Ovary (tissue), 7 donors: ENCODE measurements at regions not wholly inside any gene's neighbourhood (a gene's known extent, or its start where the extent isn't known, plus 50 kb on each side); places are given as distances from the start of the nearest gene placed in this dataset.
A peak's percentile ranks its signal among the peaks of the same experiment; 100 is the strongest.

Source experiments
- DNase-seq, 5 donors: peaks; one replicate each; pipeline ENCODE4 v3.0.0-alpha.2; 2019 to 2020
- H3K27ac ChIP-seq, 2 donors: fragments of 200-600 bp; one replicate each; pipeline versions ENCODE4 v1.5.1 to v1.8.0; 2019 to 2022
- H3K27me3 ChIP-seq: fragments of 200-600 bp; one replicate; pipeline ENCODE4 v1.8.0; 2022
- H3K36me3 ChIP-seq: fragments of 200-600 bp; sonication (generic); one replicate; pipeline ENCODE4 v1.5.1; 2019
- H3K4me1 ChIP-seq: one replicate; pipeline ENCODE4 v1.8.1; 2013; ENCODE audit warnings: mild to moderate bottlenecking, moderate library complexity; ENCODE audit not compliant: insufficient read depth
- H3K4me3 ChIP-seq: fragments of 200-600 bp; sonication (generic); one replicate; pipeline ENCODE4 v1.5.1; 2017
- H3K9me3 ChIP-seq, 2 donors: fragments of 200-600 bp in 1 of 2; sonication (generic) in 1 of 2; one replicate each; pipeline versions ENCODE4 v1.5.1 to v1.8.1; 2013 to 2019; ENCODE audit warnings: mild to moderate bottlenecking in 1 of 2, moderate library complexity in 1 of 2
- CTCF ChIP-seq, 3 donors: fragments of 450-650 bp in 2 of 3; fragments of 200-600 bp in 1 of 3; IDR thresholded peaks; one replicate each; pipeline versions ENCODE4 v1.5.1 to v1.8.0; 2016 to 2022; ENCODE audit warnings: antibody characterized with exemption in 3 of 3, mild to moderate bottlenecking in 1 of 3
- EP300 ChIP-seq: sonication (generic); formaldehyde crosslinking; IDR thresholded peaks from one replicate; pipeline ENCODE4 v1.6.1; 2017; ENCODE audit warnings: antibody characterized with exemption
- POLR2A ChIP-seq: fragments of 450-650 bp; IDR thresholded peaks from one replicate; pipeline ENCODE4 v1.6.1; 2017; ENCODE audit warnings: antibody characterized with exemption, mild to moderate bottlenecking, moderate library complexity
- WGBS, 3 donors: extraction: QIAGEN DNeasy Blood & Tissue Kit in 1 of 3; methylation state at CpG; one replicate each; pipeline versions ENCODE4 v1.1.5 to v1.1.7; 2013 to 2017; 5-methylcytosine and 5-hydroxymethylcytosine counted together
- intact Hi-C, 4 donors: fragments of 100-400 bp; cut with DNase I; formaldehyde crosslinking; loops; one replicate each; pipeline versions ENCODE4 v1.11.0 to v1.15.1; 2022 to 2023
- donor health status: DM: no; HTN: no; CAD: no; lungs with moderate emphysema.
- donor health status: DM: no; HTN: no; CAD: no.
- donor health status: Bipolar disorder and iron deficiency.
- donor health status: DM: no; HTN: no; CAD: no.
- donor health status: DM: yes; HTN: yes; CAD: no.

- Histone ChIP-seq H3K9me3 (no peaks in the 10 kb centered on the region), H3K27me3 (no peaks in the 10 kb centered on the region), H3K27ac (no peak overlapping the region), H3K4me1 (peaks cover 2% of the 10 kb centered on the region), H3K36me3 (no peaks in the 10 kb centered on the region), H3K4me3 (no peak overlapping the region)
- WGBS, 3 donors: 79 to 88% (median 88%) methylated on average over 5 of the region's 5 CpGs
- intact Hi-C loops: no loop called here
- TF ChIP-seq POLR2A (no peak), EP300 (no peak), CTCF (IDR thresholded peaks at IDR 0.05) (no peak)
- no peak for DNase-seq
These were observed 257.1 kb downstream of the KLF6 start for GRCh38 chr10:3527869-3528268.

GRCh38 chr10:3526727-3527501 is 258.1 kb downstream of the KLF6 start:
- no peak for TF ChIP-seq EP300
- Histone ChIP-seq H3K9me3 (no peaks in the 10 kb centered on the region), H3K4me1 (peaks cover 2% of the 10 kb centered on the region), H3K27ac (peak overlapping the region in 1 of 2 donors; percentile 58), H3K4me3 (no peak overlapping the region), H3K27me3 (no peaks in the 10 kb centered on the region), H3K36me3 (no peaks in the 10 kb centered on the region)
- WGBS, 3 donors: 19 to 43% (median 34%) methylated on average over 6 of the region's 6 CpGs
- no peak for DNase-seq
- intact Hi-C loops: no loop called here

- no peak overlapping the region for H3K4me3 ChIP-seq
- WGBS, 3 donors: 59 to 66% (median 65%) methylated on average over 11 of the region's 11 CpGs
- intact Hi-C loops: no loop called here
- no peak for TF ChIP-seq CTCF (IDR thresholded peaks at IDR 0.05)
- no peak for TF ChIP-seq EP300
- TF ChIP-seq POLR2A: no peak
- no peaks in the 10 kb centered on the region for H3K27me3 ChIP-seq
- H3K27ac ChIP-seq: peak overlapping the region in 1 of 2 donors; percentile 12
- H3K9me3 ChIP-seq: no peaks in the 10 kb centered on the region
- H3K4me1 ChIP-seq: peaks cover 2% of the 10 kb centered on the region
- no peak for DNase-seq
- no peaks in the 10 kb centered on the region for H3K36me3 ChIP-seq
These were observed 259.1 kb downstream of the KLF6 start for GRCh38 chr10:3525832-3526449.

GRCh38 chr10:3524086-3524960 is 260.7 kb downstream of the KLF6 start:
- no peaks in the 10 kb centered on the region for H3K36me3 ChIP-seq
- H3K9me3 ChIP-seq: no peaks in the 10 kb centered on the region
- H3K27ac ChIP-seq: no peak overlapping the region
- H3K4me1 ChIP-seq: peaks cover 2% of the 10 kb centered on the region
- WGBS, 3 donors: 92 to 93% (median 93%) methylated on average over 7 of the region's 7 CpGs
- no peak for DNase-seq
- no peaks in the 10 kb centered on the region for H3K27me3 ChIP-seq
- no peak overlapping the region for H3K4me3 ChIP-seq
- TF ChIP-seq CTCF (IDR thresholded peaks at IDR 0.05) (no peak), EP300 (no peak), POLR2A (no peak)
- intact Hi-C loops: no loop called here
